Activated T-cell treated with anti-CD3 and anti-CD28 coated beads for 4 hours (primary cell): ENCODE measurements at regions not wholly inside any gene's neighbourhood (a gene's known extent, or its start where the extent isn't known, plus 50 kb on each side); places are given as distances from the start of the nearest gene placed in this dataset.

Source experiments
- DNase-seq: peaks from one replicate; pipeline ENCODE4 v3.0.0-alpha.2; 2020

- DNase-seq, result no peak
These were observed 290.3 kb upstream of the ADAMTS5 start for GRCh38 chr21:27257226-27257625.

- DNase-seq, result no peak
These were observed 284.9 kb upstream of the ADAMTS5 start for GRCh38 chr21:27251752-27252151.

- no peak for DNase-seq
These were observed 283.5 kb upstream of the ADAMTS5 start for GRCh38 chr21:27250366-27250765.

- no peak for DNase-seq
These were observed 281.9 kb upstream of the ADAMTS5 start for GRCh38 chr21:27248814-27249213.

- no peak for DNase-seq
These were observed 279.9 kb upstream of the ADAMTS5 start for GRCh38 chr21:27246741-27247140.

- DNase-seq, result no peak
These were observed 277.9 kb upstream of the ADAMTS5 start for GRCh38 chr21:27244776-27245175.

GRCh38 chr21:27244352-27244751, 277.5 kb upstream of the ADAMTS5 start:
- no peak for DNase-seq

- DNase-seq, result no peak
These were observed 274.0 kb upstream of the ADAMTS5 start for GRCh38 chr21:27240839-27241238.

GRCh38 chr21:27233514-27234115, 266.7 kb upstream of the ADAMTS5 start:
- DNase-seq, result no peak

GRCh38 chr21:27225940-27226339, 259.1 kb upstream of the ADAMTS5 start:
- no peak for DNase-seq

GRCh38 chr21:27225151-27225550, 258.3 kb upstream of the ADAMTS5 start:
- no peak for DNase-seq

- no peak for DNase-seq
These were observed 257.3 kb upstream of the ADAMTS5 start for GRCh38 chr21:27224169-27224568.

GRCh38 chr21:27221077-27221476, 254.2 kb upstream of the ADAMTS5 start:
- no peak for DNase-seq

GRCh38 chr21:27220416-27220815, 253.5 kb upstream of the ADAMTS5 start:
- DNase-seq, result no peak

GRCh38 chr21:27219068-27219467, 252.2 kb upstream of the ADAMTS5 start:
- DNase-seq, result no peak

- no peak for DNase-seq
These were observed 246.4 kb upstream of the ADAMTS5 start for GRCh38 chr21:27213303-27213702.

GRCh38 chr21:27212441-27212840, 245.6 kb upstream of the ADAMTS5 start:
- DNase-seq, result no peak

GRCh38 chr21:27209546-27209945, 242.7 kb upstream of the ADAMTS5 start:
- no peak for DNase-seq

GRCh38 chr21:27206368-27206982, 239.6 kb upstream of the ADAMTS5 start:
- DNase-seq, result no peak

GRCh38 chr21:27202301-27202700, 235.4 kb upstream of the ADAMTS5 start:
- DNase-seq, result no peak

GRCh38 chr21:27201197-27201596, 234.3 kb upstream of the ADAMTS5 start:
- DNase-seq, result no peak

GRCh38 chr21:27196651-27197050, 229.8 kb upstream of the ADAMTS5 start:
- no peak for DNase-seq

GRCh38 chr21:27192281-27192949, 225.5 kb upstream of the ADAMTS5 start:
- DNase-seq, result no peak

- DNase-seq, result no peak
These were observed 223.7 kb upstream of the ADAMTS5 start for GRCh38 chr21:27190601-27191000.

- DNase-seq, result no peak
These were observed 223.0 kb upstream of the ADAMTS5 start for GRCh38 chr21:27189870-27190269.
